Medulla oblongata (tissue), 1 donor: ENCODE measurements at regions not wholly inside any gene's neighbourhood (a gene's known extent, or its start where the extent isn't known, plus 50 kb on each side); places are given as distances from the start of the nearest gene placed in this dataset.
"Not testable (repeated sequence)": the region's sequence is repeated elsewhere in the genome, so short reads cannot be mapped to it uniquely, and the experiment has no call there.

Experiments used
- DNase-seq: peaks from one replicate; pipeline ENCODE4 v3.0.0-alpha.2; 2015; ENCODE audit errors: extremely low spot score

- DNase-seq, result no peak
Observed at GRCh38 chr7:86202833-86203232, 440.9 kb upstream of the GRM3 start.

GRCh38 chr7:86201767-86202166, 441.9 kb upstream of the GRM3 start:
- DNase-seq, result no peak

- no peak for DNase-seq
Observed at GRCh38 chr7:86199881-86200614, 443.7 kb upstream of the GRM3 start.

GRCh38 chr7:86190351-86190750, 453.4 kb upstream of the GRM3 start:
- no peak for DNase-seq

- no peak for DNase-seq
Observed at GRCh38 chr7:86181474-86181873, 462.2 kb upstream of the GRM3 start.

GRCh38 chr7:86164827-86165226, 478.9 kb upstream of the GRM3 start:
- DNase-seq, result no peak

GRCh38 chr7:86158111-86158510, 485.6 kb upstream of the GRM3 start:
- DNase-seq, result no peak

GRCh38 chr7:86155623-86156022, 488.1 kb upstream of the GRM3 start:
- no peak for DNase-seq

GRCh38 chr7:86152926-86153325, 490.8 kb upstream of the GRM3 start:
- DNase-seq, result no peak

GRCh38 chr7:86149024-86149665, 494.6 kb upstream of the GRM3 start:
- no peak for DNase-seq

GRCh38 chr7:86148501-86148900, 495.2 kb upstream of the GRM3 start:
- DNase-seq, result no peak

GRCh38 chr7:86137343-86137742, 506.4 kb upstream of the GRM3 start:
- no peak for DNase-seq

GRCh38 chr7:86130268-86130667, 513.4 kb upstream of the GRM3 start:
- no peak for DNase-seq

GRCh38 chr7:86123476-86123875, 520.2 kb upstream of the GRM3 start:
- no peak for DNase-seq

GRCh38 chr7:86094166-86094669, 549.5 kb upstream of the GRM3 start:
- DNase-seq, result no peak

GRCh38 chr7:86091369-86091768, 552.3 kb upstream of the GRM3 start:
- DNase-seq, result no peak

GRCh38 chr7:86089455-86089854, 554.3 kb upstream of the GRM3 start:
- no peak for DNase-seq

GRCh38 chr7:86064572-86064971, 579.1 kb upstream of the GRM3 start:
- not testable (repeated sequence) for DNase-seq

- no peak for DNase-seq
Observed at GRCh38 chr7:86058649-86059048, 585.1 kb upstream of the GRM3 start.

GRCh38 chr7:86050918-86051317, 592.8 kb upstream of the GRM3 start:
- no peak for DNase-seq

GRCh38 chr7:86049910-86050309, 593.8 kb upstream of the GRM3 start:
- DNase-seq, result no peak

- DNase-seq, result not testable (repeated sequence)
Observed at GRCh38 chr7:86045197-86045596, 598.5 kb upstream of the GRM3 start.

GRCh38 chr7:86025807-86026206, 617.9 kb upstream of the GRM3 start:
- no peak for DNase-seq
